ENCODE measurements at regions not wholly inside any gene's neighbourhood (a gene's known extent, or its start where the extent isn't known, plus 50 kb on each side); places are given as distances from the start of the nearest gene placed in this dataset.

DNA sequence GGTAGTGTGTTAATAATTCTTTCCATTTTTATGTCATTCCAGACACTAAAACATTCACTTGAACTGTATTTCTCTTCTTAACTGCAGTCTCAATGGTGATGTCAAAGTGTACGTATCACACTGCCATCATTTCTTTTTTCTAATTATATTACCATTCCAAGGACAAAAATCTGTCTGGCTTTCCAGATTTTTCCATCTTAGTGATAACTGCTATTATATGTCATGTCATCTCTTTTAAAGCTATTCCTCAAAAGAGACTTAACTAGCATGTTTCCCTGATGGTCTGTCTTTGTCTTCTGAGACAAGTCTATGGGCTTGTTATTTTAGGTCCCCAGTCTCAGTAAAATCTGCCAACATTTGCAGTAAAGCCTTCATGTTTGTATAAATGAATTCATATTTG, 1207.1 kb downstream of the PCDH17 start:
- no peak for DNase-seq

DNA sequence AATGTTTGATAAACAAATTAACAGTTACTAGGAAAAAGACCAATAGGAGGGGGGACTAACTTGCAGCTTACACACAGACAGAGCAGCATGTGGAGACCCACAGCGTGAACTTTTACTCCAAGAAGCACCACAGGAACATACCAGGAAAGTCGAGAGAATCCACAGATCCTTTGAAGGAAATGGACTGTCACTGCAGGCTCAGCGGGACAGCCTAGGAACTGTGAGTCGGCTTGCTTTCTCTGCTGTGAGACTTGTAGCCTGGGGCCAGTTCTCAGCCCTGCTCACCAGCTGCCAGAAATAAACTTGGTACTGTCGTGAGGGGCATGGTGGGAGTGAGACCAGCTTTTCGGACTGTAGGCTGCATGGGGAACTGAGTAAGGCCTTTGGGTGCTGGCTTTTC, 1211.5 kb downstream of the PCDH17 start:
- DNase-seq = no peak

DNA sequence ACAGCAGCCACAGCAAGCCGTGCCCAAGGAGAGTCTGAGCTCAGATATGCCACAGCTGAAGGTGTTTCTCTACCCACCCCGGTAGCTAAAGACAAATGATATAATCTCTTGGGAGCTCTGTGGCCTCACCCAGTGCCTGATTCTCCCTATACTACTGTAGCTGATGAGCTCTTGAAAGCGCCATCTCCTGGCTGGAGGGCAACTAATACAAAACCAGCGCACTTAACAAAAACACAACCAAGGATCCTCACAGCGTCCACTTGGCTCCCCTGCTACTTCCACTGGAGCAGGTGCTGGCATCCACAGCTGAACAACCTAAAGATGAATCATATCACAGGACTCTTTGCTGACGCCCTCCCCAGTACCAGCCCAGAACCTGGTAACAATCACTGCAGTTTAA, 1212.0 kb downstream of the PCDH17 start:
- no peak for DNase-seq

DNA sequence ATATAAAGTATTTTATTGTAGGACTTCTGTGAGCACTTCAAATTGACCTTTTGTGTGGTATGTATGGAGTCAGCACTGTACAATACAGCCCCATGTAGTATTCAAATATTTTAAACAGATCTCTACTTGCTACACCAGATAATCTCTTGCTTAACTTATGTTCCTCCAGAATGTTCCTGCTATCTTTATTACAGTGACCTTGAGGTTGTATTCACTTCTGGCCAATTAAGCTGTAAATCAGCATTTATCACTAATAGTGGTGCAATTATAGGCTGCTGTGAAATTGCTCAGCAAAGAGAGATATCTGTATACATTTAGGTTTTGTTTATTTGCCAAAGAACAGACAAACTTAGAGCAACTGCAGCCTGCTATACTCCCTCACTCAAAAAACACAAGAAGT, 1218.6 kb downstream of the PCDH17 start:
- no peak for DNase-seq

DNA sequence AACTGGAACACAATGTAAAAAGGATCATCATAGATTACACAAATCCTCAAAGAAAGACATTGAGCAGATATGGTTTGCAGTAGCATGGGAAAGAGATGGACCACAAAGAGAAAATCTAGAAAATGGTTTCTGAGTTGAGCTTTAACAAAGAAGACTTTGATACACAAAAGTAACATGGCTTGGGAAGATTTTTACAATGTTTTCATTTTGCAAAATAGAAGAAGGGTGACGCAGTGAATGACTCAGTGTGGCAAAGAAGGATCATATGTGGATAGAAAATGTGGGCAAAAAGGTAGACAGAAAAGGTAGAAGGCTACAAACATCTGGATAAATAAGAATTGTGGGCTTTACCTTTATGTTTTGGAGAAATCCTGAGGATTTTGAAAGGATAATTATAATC, 1220.5 kb downstream of the PCDH17 start:
- DNase-seq = no peak

DNA sequence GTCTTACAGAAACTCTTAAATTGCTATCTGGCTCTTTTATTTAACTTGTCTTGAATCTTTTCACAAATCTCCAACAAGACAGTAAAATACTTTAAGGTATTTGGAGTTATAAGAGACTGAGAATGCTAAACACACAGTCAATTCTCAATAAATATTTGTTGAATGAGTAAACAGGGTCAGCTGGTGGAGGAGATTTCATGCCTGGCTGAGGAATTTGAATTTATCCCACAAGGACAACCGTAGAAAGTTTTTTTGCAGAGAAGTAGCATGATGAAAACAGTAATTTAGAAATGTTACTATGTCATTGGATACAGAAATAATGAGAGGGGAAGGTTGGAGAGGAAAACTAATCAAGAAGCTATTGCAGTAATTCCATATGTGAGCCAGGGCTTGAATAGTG, 1223.7 kb downstream of the PCDH17 start:
- DNase-seq = no peak

DNA sequence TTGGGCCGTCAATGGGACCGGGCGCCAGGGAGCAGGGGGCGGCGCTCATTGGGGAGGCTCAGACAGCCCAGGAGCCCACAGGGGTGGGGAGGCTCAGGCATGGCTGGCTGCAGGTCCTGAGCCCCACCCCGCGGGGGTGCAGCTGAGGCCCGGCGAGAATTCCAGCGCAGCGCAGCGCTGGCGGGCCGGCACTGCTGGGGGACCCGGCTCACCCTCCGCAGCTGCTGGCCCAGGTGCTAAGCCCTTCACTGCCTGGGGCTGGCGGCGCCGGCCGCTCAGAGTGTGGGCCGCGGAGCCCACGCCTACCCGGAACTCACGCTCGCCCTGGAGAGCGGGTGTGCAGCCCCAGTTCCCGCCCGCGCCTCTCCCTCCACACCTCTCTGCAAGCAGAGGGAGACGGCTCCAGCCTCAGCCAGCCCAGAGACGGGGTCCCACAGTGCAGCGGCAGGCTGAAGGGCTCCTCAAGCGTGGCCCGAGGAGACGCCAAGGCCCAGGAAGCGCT, 1227.4 kb downstream of the PCDH17 start:
- no peak for DNase-seq

DNA sequence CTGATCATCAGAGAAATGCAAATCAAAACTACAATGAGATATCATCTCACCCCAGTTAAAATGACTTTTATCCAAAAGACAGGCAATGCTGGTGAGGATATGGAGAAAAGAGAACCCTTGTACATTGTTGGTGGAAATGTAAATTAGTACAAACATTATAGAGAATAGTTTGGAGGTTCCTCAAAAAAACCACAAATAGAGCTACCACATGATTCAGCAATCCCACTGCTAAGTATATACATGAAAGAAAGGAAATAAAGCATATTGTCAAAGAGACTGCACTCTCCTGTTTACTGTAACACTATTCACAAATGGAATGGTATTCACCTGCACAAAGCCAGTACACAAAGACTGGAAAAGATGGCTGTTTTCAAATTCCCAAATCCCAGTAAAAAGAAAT, 1233.7 kb downstream of the PCDH17 start:
- no peak for DNase-seq

DNA sequence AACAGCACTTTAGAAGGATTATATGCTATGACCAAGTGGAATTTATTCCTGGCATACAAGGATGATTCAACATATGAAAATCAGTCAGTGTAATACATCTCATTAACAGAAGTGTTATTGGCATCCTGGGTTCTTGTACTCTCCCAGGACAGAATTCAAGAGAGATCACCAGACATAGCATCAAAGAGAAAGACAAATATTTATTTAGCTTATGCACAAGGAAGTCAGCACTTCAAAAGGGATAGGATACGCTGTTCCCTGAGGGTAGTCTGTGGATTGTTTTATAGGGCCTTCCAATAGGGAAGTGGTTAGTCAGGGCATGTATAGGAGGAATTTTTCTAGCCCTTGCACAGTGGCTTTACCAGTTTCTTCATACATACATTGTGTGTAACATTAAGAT, 1238.0 kb downstream of the PCDH17 start:
- no peak for DNase-seq

DNA sequence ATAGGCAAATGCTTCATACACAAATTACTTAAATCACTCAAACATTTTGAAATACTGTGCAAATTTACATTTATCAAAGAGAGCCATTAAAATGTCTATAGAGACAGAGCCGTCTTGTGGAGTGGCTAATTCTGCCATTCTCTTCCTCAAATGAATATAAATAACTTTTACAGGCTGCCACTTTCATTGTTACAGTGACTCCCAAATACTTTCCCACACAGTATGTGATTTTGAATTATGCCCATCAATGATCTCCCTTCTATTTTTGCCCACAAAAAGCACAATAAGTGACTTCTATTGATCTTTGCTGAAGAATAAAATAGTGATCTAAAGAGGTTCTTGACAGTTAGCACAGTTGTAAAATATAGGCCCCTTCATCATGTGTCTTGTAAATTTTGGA, 1244.9 kb downstream of the PCDH17 start:
- DNase-seq = no peak

DNA sequence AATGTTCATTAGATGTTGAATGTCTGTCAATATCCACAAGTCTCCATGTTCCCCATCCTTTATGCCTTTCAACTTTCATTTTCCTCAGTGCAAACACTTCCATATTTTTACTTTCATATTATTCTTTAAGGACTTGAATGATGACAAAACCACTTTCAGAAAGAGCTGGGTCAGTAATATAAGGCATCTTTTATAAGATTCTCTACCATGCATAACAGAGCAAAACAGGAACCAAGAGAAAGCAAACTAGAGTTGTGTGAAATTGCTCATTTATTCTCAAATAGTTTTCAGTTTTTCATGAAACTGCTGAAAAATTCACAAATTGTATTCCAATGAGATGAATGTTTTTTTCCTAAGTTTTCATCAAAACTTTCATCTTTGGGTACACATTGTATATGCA, 1247.6 kb downstream of the PCDH17 start:
- DNase-seq = no peak

DNA sequence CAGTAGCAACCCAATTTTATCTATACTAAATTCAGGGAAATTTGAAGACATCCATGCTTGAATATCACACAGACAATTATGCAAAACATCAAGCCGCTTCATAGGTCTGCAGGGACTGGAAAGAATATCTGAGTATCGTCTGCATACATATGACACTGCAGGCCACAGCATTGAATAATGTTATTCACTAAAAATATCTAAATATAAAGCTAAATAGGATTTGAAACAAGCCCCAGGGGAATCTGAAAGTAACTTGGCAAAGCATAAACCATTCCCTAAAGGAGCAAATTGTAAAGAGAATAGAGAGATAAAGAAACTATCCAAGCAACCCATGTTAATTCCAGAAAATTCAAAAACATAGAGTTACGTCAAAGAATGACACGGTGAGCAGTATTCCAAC, 1251.0 kb downstream of the PCDH17 start:
- DNase-seq = no peak

DNA sequence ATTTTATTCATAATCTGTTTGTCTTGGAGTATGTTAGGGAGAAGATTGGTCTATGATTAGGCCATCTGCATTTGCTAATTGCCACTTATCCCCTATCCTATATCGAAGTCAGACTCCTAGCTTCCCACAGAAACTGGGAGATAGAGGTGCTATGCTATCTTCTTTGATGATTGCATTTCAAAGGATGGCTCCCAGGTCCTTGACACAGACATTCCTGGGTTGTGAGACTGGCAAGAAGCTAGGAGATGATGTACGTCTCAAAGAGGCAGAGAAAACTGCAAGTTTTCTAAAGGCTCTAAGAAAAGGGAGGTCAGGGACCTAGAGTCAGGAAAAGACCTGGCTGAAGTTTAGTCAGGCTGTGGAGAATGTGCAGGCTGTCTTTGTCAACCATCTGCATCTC, 1251.9 kb downstream of the PCDH17 start:
- DNase-seq = no peak

DNA sequence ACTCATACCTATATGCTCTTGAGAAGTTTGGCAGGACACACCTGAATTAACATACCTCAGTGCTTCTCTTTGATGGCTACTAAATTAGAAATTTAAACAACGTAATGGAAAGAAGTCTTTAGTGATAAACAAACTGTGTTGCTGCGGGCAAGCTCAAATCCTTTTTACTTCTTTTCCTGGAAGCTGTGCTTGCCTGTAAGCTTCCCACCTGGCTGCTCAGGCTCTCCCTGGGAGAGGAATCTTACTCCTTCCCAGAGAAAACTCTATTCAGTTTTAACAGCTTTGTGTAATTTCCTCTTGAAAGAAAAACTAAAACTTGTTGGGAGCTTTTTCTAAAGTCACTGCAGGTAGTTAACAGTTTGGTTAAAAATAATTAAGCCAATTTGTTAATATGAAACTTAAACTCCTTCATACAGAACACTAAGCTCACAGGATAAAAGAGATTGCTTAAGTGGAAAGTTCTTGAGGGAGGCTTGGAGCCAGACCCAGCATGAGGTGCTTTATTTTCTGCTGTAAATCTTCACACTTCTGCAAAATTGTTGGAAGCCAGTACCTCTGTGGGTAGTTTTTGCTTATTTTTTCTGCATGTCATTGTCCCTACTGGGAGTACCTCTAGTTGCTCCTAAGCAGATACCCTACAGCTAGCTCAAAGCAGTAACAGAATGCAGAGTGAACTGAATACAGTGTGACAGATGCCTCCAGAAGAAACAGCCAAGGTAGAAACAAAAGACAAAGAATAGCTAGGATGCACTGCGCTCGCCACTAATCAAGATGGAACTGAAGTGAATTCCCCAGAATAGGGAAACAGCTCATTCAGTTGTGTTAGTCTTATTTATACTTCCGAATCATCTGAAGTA, 1253.0 kb downstream of the PCDH17 start:
- no peak for DNase-seq

DNA sequence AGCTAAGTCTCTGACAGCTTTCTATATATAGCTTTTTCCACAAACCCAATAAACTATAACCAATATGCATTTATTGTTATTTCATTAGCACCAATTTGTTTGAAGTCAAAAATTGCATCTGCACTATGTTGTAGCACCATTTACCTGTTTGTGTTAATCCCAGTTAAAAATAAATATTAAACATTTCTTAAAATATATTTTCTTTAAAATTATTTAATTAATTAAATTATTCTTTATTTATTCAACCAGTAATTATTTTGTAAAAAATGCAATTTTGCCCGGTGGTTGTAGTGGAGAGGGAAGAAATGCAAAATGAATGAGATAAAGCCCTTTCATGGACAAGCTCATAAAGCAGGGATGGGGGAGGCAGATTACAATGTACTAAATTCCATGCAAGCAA, 1257.9 kb downstream of the PCDH17 start:
- DNase-seq = no peak

DNA sequence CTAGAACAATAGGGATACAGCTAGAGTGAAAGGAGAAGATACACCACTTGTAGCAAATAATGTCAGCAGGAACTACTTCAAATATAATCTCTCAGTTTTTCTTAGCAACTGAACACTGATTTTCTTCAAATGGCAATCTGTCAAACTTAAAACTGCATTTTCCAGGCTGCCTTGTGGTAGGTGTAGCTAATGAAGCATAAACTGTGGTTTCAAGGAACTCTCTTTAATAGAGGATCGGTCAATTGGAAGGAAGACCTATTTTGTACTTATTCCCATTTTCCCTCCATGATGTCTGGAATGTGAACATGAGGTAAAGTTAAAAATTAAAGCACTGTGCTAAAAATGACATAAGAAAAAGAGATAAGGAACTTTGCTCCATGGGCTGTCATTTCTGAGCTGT, 1261.9 kb downstream of the PCDH17 start:
- DNase-seq = no peak

DNA sequence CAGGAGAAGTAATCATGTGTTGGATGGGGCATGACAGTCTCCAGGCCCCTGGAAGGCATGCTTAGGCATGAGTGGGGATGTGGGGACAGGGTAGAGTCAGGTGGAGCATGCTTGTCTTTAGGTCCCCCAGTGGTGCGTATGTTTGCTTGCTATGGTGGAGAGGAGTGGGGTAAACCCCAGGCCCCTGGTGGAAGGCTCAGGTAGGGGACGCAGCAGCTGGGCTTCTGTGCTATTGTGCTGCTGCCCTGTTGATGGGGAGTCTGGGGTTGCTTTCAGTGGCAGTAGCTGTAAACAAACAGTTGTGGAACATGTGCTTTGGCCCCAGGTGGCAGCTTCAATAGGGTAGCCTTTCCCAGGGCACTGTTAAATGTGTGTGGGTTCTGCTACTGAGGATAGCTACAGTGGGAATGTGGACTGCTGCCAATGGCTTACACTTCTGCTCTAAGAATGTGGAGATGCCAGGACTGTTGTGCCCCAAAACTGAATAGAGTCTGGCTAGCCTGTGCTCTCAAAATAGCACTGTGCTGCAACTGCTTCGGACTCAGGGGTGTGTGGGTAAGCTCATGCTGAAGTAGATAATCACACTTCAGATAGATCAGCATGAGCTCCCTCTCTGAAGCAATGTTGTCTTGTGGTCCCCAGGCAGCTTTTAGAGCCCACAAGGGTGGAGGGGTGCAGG, 1257.3 kb downstream of the DIAPH3 start:
- no peak for DNase-seq

DNA sequence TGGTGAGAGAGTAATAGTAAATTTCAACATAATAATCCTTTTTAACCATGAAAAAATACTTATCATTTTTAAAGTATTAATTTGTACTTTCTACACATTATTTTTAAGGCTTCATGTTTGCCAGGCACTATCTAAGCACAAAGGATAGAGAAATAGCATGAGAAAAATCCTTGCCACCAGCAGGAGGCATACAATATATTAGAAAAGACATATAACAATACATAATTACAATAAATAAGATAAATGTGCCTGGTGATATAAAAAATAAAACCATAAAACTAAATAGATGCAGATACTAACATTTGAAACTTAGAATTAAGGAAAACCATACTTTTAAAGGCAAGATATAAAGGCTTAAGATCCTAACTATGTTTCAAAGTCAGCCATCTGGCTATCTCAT, 1256.4 kb downstream of the DIAPH3 start:
- no peak for DNase-seq

DNA sequence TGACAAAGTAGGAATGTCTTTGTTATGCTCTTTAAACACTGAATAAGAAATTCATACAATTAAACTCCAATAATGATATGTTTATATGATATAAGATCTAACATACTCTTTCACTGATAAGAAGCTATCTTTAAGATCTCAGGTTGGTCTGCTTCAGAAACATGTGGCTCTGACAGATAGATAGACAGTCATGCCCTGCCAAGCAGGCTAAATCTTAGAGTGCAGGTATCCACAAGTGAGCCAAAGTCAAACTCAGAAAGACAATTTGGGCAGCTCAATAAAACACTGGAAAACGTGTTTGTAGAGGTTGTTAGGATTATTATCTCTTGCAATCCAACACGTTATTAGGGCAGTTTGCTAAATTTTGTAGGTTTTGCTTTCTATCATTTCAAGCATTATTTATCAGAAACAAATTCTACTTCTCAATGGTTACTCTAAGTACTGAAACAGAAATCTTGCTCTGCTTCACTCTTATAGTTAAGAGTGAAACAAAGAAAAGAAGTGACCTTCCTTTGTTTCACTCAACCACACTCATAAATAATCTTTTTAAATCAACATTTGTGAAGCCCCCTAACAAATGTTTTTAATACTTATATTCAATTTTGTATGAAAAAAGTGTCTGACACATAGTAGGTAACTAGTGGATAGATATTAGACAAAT, 1255.6 kb downstream of the DIAPH3 start:
- DNase-seq = no peak

DNA sequence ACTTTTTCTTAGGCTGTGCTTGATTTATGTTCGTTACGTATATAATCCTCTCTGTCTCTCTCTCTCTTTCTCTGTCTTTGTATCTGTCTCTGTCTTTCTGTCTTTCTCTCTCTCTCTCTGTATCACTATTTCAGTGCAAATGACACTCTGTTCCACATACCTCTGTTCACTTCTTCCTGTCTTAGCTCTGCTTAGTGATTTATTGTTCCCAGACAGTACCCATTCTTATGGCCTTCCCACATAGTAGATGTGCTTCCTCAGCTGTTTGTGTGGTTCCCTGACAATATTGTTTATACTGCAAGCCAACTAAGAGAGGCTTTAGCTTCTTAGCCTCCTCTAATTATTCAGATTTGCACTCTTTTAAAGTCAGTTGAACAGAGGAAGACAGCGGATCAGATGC, 1244.2 kb downstream of the DIAPH3 start:
- no peak for DNase-seq

DNA sequence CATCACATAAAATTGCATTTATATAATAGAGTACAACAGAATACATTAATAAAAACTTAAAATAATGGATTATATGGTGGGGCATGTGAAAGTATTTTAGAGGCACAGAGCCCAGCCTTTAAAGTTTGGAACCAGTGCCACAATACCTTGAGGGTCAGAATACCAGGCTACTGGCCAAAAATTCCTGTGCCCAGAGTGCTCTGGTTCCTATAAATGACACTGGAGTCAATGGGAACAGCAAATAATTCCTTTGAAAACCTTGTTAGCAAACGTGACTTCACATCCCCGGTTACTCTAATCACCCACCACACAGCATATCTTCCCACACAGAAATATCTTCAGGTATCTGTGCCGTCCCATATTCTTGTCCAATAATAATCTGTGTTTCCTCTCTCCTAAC, 1242.6 kb downstream of the DIAPH3 start:
- DNase-seq = no peak

DNA sequence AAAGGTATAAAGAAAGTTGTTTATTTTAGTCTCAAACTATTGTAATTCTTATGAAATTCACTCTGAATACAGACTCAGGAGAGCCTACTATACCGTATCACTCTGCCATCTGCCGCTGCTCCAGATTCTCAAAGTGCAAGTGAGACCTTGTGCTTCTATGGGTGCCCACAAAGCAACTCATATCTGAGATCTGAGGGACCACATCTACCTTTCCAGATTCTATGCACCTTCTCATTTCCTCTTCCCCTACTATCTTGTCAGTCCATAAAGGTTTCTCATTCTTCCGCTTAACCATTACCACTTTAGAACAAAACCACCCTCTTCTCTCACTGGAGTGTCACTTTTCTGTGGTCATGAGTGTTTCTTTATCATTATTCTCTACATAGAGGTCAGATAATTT, 1236.9 kb downstream of the DIAPH3 start:
- no peak for DNase-seq

DNA sequence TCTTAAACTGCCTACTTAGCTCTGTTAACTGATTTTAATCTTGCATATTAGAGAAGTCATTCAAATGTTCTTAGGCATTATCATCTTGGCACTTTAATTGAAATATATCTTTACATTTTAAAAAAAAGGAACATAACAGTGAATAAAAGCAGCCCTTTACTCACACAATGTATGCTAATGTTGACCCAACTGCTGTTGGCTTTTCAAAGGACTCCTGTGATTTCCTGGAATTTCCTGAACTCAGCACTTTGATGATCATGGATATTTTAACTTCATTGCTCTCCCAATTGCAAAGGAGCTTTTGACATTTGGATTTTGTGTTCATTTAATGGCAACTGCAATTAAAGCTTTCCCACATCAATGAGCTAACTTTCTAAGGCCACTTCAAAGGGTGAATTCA, 1230.3 kb downstream of the DIAPH3 start:
- no peak for DNase-seq

DNA sequence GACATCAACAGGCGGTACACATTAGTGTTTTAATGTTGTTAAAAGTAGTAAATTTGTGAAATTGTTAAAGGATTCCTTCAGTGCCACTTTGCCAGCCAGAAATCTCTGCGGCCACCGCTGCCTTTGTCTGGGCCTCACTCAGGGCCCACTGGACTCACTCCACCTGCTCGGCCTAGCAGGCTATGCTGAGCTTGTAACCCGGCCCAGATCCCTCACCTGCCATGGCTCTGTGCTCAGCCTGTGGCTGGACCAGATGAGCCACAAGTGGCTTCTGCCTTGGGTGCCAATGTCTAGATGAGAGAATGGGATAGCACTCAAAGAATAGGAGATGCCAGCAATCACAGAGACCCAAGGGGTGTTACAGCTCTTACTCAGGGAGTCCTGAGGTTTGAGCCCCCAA, 1228.0 kb downstream of the DIAPH3 start:
- no peak for DNase-seq

Measured in CD4-positive, alpha-beta T cell treated with Interleukin-17A for 4 hours (primary cell).